K562 (cell line): ENCODE measurements at regions not wholly inside any gene's neighbourhood (a gene's known extent, or its start where the extent isn't known, plus 50 kb on each side); places are given as distances from the start of the nearest gene placed in this dataset.

Source experiments
- FOXK1 ChIP-seq: sonication (generic); formaldehyde crosslinking; IDR thresholded peaks from 2 replicates; pipeline ENCODE4 v1.8.0; 2022; ENCODE audit warnings: missing genetic modification reagents, mild to moderate bottlenecking, borderline replicate concordance
- SRF ChIP-seq, 2 experiments: fragments of 250-450, 450-650 bp in 1 of 2; sonication (Bioruptor Pico) in 1 of 2; sonication (generic) in 1 of 2; formaldehyde crosslinking; IDR thresholded peaks; 2 replicates each; pipeline versions ENCODE4 v1.5.0 to v1.5.1; 2020 to 2022; ENCODE audit warnings: mild to moderate bottlenecking in 1 of 2, missing genetic modification reagents in 1 of 2
- TF ChIP-seq, protein P1 (sequence below): IDR thresholded peaks from 2 replicates; pipeline ENCODE4 v1.6.1; 2016; ENCODE audit warnings: missing genetic modification characterization, missing compliant biosample characterization

DNA sequence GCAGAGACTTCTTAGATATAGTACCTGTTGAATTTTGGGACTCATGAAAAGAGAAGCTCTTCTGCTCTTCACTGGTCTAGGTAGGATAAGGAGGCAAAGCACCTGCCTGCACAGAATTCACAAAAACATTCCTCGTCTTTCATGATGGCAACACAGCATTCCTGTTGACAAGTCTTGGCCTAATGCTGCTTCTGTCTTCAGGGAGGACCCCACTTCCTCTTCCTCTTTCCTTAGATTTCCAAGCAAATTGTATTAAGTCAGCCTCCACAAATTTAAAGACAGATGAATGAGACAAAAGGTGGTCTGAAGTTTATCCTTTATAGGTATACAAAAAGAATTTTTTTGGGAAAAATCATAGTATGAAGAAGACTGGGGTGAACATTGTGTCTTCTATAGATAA lies 64.9 kb downstream of the DNAJB9 start:
- TF ChIP-seq, protein P1, sequence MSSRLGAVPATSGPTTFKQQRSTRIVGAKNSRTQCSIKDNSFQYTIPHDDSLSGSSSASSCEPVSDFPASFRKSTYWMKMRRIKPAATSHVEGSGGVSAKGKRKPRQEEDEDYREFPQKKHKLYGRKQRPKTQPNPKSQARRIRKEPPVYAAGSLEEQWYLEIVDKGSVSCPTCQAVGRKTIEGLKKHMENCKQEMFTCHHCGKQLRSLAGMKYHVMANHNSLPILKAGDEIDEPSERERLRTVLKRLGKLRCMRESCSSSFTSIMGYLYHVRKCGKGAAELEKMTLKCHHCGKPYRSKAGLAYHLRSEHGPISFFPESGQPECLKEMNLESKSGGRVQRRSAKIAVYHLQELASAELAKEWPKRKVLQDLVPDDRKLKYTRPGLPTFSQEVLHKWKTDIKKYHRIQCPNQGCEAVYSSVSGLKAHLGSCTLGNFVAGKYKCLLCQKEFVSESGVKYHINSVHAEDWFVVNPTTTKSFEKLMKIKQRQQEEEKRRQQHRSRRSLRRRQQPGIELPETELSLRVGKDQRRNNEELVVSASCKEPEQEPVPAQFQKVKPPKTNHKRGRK (tag), result no peak
- TF ChIP-seq SRF (CRISPR knock-in tag; IDR thresholded peaks at IDR 0.05) (no peak), FOXK1 (CRISPR knock-in tag) (no peak)
